ENCODE measurements at regions not wholly inside any gene's neighbourhood (a gene's known extent, or its start where the extent isn't known, plus 50 kb on each side); places are given as distances from the start of the nearest gene placed in this dataset.

DNA sequence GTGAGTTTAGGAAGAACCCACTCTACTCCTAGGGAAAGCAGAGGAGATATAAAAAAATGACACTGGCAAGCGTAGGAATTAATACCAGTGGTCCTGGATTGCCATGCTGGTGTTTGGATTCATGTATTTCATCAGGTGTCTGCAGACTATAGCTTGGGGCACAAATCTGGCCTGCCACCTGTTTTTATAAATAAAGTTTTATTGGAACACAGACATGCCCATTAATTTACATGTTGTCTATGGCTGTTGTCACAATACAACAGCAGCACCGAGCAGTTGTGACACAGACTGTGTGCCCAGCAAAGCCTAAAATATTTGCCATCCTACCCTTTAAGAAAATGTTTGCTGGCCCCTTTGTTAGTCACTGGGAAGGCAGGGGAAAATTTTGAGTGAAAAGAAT is 553.2 kb downstream of the VRK1 start:
- TF ChIP-seq, protein P1, sequence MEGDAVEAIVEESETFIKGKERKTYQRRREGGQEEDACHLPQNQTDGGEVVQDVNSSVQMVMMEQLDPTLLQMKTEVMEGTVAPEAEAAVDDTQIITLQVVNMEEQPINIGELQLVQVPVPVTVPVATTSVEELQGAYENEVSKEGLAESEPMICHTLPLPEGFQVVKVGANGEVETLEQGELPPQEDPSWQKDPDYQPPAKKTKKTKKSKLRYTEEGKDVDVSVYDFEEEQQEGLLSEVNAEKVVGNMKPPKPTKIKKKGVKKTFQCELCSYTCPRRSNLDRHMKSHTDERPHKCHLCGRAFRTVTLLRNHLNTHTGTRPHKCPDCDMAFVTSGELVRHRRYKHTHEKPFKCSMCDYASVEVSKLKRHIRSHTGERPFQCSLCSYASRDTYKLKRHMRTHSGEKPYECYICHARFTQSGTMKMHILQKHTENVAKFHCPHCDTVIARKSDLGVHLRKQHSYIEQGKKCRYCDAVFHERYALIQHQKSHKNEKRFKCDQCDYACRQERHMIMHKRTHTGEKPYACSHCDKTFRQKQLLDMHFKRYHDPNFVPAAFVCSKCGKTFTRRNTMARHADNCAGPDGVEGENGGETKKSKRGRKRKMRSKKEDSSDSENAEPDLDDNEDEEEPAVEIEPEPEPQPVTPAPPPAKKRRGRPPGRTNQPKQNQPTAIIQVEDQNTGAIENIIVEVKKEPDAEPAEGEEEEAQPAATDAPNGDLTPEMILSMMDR (IDR thresholded peaks at IDR 0.05; ENCODE audit: poor library complexity, severe bottlenecking), result no peak
- TF ChIP-seq POLR2AphosphoS5 (IDR thresholded peaks at IDR 0.05) (no peak), EZH2 (IDR thresholded peaks at IDR 0.05; ENCODE audit: borderline replicate concordance, insufficient read depth, low read length, poor library complexity, severe bottlenecking) (no peak), RAD21 (conservative IDR thresholded peaks at IDR 0.05) (no peak), EP300 (conservative IDR thresholded peaks at IDR 0.05; ENCODE audit: poor library complexity, severe bottlenecking) (no peak), SMC3 (conservative IDR thresholded peaks at IDR 0.05; ENCODE audit: poor library complexity) (no peak), TAF1 (IDR thresholded peaks at IDR 0.05; ENCODE audit: low read depth) (no peak), MXI1 (conservative IDR thresholded peaks at IDR 0.05; ENCODE audit: poor library complexity, severe bottlenecking) (no peak)
- TF ChIP-seq, protein P2, sequence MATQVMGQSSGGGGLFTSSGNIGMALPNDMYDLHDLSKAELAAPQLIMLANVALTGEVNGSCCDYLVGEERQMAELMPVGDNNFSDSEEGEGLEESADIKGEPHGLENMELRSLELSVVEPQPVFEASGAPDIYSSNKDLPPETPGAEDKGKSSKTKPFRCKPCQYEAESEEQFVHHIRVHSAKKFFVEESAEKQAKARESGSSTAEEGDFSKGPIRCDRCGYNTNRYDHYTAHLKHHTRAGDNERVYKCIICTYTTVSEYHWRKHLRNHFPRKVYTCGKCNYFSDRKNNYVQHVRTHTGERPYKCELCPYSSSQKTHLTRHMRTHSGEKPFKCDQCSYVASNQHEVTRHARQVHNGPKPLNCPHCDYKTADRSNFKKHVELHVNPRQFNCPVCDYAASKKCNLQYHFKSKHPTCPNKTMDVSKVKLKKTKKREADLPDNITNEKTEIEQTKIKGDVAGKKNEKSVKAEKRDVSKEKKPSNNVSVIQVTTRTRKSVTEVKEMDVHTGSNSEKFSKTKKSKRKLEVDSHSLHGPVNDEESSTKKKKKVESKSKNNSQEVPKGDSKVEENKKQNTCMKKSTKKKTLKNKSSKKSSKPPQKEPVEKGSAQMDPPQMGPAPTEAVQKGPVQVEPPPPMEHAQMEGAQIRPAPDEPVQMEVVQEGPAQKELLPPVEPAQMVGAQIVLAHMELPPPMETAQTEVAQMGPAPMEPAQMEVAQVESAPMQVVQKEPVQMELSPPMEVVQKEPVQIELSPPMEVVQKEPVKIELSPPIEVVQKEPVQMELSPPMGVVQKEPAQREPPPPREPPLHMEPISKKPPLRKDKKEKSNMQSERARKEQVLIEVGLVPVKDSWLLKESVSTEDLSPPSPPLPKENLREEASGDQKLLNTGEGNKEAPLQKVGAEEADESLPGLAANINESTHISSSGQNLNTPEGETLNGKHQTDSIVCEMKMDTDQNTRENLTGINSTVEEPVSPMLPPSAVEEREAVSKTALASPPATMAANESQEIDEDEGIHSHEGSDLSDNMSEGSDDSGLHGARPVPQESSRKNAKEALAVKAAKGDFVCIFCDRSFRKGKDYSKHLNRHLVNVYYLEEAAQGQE (IDR thresholded peaks at IDR 0.05; ENCODE audit: borderline replicate concordance), result no peak

Measured in neural cell (in vitro differentiated cells).